ENCODE measurements at regions not wholly inside any gene's neighbourhood (a gene's known extent, or its start where the extent isn't known, plus 50 kb on each side); places are given as distances from the start of the nearest gene placed in this dataset.

GRCh38 chr1:209106861-209107260, 476.7 kb upstream of the CAMK1G start:
- H3K4me3 ChIP-seq: no peak overlapping the region
- H3F3A ChIP-seq (ENCODE audit: insufficient read depth, low read depth): no peaks in the 10 kb centered on the region
- no peaks in the 10 kb centered on the region for H3K9me3 ChIP-seq (ENCODE audit: insufficient read depth, low read depth)
- no peak for DNase-seq
- H4K20me1 ChIP-seq (ENCODE audit: insufficient read depth): no peaks in the 10 kb centered on the region
- H2AFZ ChIP-seq: no peak overlapping the region
- no peaks in the 10 kb centered on the region for H3K36me3 ChIP-seq (ENCODE audit: low read depth)
- no TSS peak for BruUV-seq (replicated peaks)
- H3K27me3 ChIP-seq (ENCODE audit: insufficient read depth, low read depth): peaks cover 16% of the 10 kb centered on the region
- no peaks in the 10 kb centered on the region for H3K4me1 ChIP-seq (replicated peaks; ENCODE audit: insufficient read depth)
- H3K27ac ChIP-seq: no peak overlapping the region
- no peaks in the 10 kb centered on the region for H3K79me2 ChIP-seq (ENCODE audit: low read depth)
- POLR2A ChIA-PET (ENCODE audit: unreplicated experiment): interaction anchor here (0.5 kb wide), 1 partner anchor 238 kb away, joined by 3 read pairs; no protein-coding TSS in a partner anchor
- H3K9me2 ChIP-seq (ENCODE audit: insufficient read depth): no peaks in the 10 kb centered on the region
- TF ChIP-seq CTCF (conservative IDR thresholded peaks at IDR 0.05): no peak
- no peak for TF ChIP-seq EZH2 (IDR thresholded peaks at IDR 0.05; ENCODE audit: low read depth)
- no peak overlapping the region for H3K4me2 ChIP-seq
- CTCF ChIA-PET: no interaction called here
- intact Hi-C loops (cut with micrococcal nuclease; ENCODE audit: unreplicated experiment): no loop called here

- Histone ChIP-seq H3K27me3 (ENCODE audit: insufficient read depth, low read depth) (peaks cover 10% of the 10 kb centered on the region), H3K9me3 (ENCODE audit: insufficient read depth, low read depth) (no peaks in the 10 kb centered on the region), H3K4me2 (no peak overlapping the region), H3F3A (ENCODE audit: insufficient read depth, low read depth) (no peaks in the 10 kb centered on the region), H3K4me3 (no peak overlapping the region), H3K36me3 (ENCODE audit: low read depth) (no peaks in the 10 kb centered on the region), H4K20me1 (ENCODE audit: insufficient read depth) (no peaks in the 10 kb centered on the region), H3K9me2 (ENCODE audit: insufficient read depth) (no peaks in the 10 kb centered on the region), H3K27ac (no peak overlapping the region), H2AFZ (no peak overlapping the region), H3K79me2 (ENCODE audit: low read depth) (no peaks in the 10 kb centered on the region), H3K4me1 (replicated peaks; ENCODE audit: insufficient read depth) (no peaks in the 10 kb centered on the region)
- CTCF ChIA-PET: no interaction called here
- TF ChIP-seq EZH2 (IDR thresholded peaks at IDR 0.05; ENCODE audit: low read depth) (no peak), CTCF (conservative IDR thresholded peaks at IDR 0.05) (no peak)
- intact Hi-C loops (cut with micrococcal nuclease; ENCODE audit: unreplicated experiment): no loop called here
- DNase-seq: no peak
- no TSS peak for BruUV-seq (replicated peaks)
- POLR2A ChIA-PET (ENCODE audit: unreplicated experiment): no interaction called here
Measured at GRCh38 chr1:209107535-209107934, 476.0 kb upstream of the CAMK1G start.

- no peaks in the 10 kb centered on the region for H3K79me2 ChIP-seq (ENCODE audit: low read depth)
- H3K27ac ChIP-seq: no peak overlapping the region
- H3K9me2 ChIP-seq (ENCODE audit: insufficient read depth): no peaks in the 10 kb centered on the region
- DNase-seq: no peak
- no peaks in the 10 kb centered on the region for H4K20me1 ChIP-seq (ENCODE audit: insufficient read depth)
- no peak overlapping the region for H2AFZ ChIP-seq
- ChIA-PET CTCF (no interaction called here), POLR2A (ENCODE audit: unreplicated experiment) (no interaction called here)
- H3K36me3 ChIP-seq (ENCODE audit: low read depth): no peaks in the 10 kb centered on the region
- no peaks in the 10 kb centered on the region for H3K4me1 ChIP-seq (replicated peaks; ENCODE audit: insufficient read depth)
- H3K4me2 ChIP-seq: no peak overlapping the region
- BruUV-seq (replicated peaks): no TSS peak
- no peaks in the 10 kb centered on the region for H3F3A ChIP-seq (ENCODE audit: insufficient read depth, low read depth)
- intact Hi-C loops (cut with micrococcal nuclease; ENCODE audit: unreplicated experiment): no loop called here
- H3K9me3 ChIP-seq (ENCODE audit: insufficient read depth, low read depth): no peaks in the 10 kb centered on the region
- no peak for TF ChIP-seq CTCF (conservative IDR thresholded peaks at IDR 0.05)
- no peak for TF ChIP-seq EZH2 (IDR thresholded peaks at IDR 0.05; ENCODE audit: low read depth)
- no peak overlapping the region for H3K4me3 ChIP-seq
- peaks cover 5% of the 10 kb centered on the region; the same call in 1 of the 2 replicates for H3K27me3 ChIP-seq (ENCODE audit: insufficient read depth, low read depth)
Measured at GRCh38 chr1:209109001-209109785, 474.3 kb upstream of the CAMK1G start.

Data from PC-9 (cell line).